IPS DF 4.7 (cell line): ENCODE measurements at regions not wholly inside any gene's neighbourhood (a gene's known extent, or its start where the extent isn't known, plus 50 kb on each side); places are given as distances from the start of the nearest gene placed in this dataset.
"Not testable (repeated sequence)": the region's sequence is repeated elsewhere in the genome, so short reads cannot be mapped to it uniquely, and the experiment has no call there.

ENCODE experiments used
- DNase-seq: peaks from one replicate; pipeline ENCODE4 v3.0.0-alpha.2; 2013; ENCODE audit warnings: low spot score; ENCODE audit errors: extremely low read depth

DNA sequence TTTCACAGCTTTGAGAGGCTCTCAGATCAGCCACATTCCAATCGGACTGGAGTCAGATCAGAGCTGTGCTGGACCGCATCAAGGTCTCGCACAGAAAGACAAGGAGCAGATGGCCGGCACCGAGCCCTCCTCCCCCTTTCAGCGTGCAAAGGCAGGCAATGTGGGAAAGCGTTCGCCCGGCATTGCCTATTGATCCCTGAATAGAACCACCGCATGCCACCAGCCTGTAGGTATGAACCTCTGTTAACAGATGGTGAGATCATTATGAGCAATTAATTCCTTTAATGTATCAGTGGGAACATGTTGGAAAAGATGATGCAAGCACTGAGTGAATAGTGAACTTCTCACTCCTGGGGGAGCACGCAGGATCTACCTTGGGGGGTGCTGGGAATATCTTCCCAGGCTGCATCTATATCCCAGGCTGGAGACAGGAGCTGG lies 117.5 kb upstream of the ID4 start:
- DNase-seq = no peak

DNA sequence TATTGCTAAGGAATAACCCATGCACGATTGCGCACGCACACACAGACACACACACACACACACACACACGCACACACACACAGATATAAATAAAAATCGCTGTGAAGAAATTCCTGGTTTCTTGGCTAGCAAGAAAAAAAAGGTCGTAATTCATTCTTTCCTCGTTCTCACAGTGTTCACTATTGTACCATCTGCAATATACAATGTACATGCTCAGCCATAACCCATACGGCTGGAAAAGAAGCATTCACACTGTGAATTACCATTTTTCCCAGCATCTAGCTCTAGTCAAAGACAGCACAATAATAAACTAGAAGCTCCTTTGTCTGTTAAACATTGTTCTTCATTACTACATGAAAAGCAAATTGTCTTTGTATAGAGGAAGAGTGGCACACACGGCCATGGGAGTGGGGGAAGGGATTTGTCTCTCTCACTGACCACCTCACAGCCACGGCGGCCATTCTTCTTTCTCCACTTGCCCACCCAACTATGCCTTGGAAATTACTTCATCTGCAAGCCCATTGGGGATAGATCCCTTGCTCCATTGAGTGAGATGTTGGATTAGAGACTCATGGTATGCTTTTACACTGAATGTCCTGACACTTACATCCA lies 115.3 kb upstream of the ID4 start:
- no peak for DNase-seq

DNA sequence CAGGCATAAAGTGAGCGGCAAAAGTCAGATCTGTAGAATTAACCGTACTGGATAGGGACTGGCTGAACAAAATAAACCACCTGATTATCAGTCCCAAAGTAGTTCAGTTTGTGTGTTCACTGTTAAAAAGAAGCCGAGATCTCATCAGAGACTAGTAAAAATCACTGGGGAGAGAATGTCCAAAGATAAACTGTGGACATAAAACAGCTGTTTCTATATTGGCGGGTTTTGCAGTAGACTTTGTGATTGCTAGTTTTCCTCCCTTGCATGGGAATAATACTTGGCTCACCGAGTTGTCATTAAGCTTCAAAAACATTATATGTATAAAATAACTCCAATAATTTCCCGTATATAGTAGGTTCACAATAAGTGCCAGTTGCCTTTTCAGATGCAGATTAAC lies 114.2 kb upstream of the ID4 start:
- DNase-seq = no peak

DNA sequence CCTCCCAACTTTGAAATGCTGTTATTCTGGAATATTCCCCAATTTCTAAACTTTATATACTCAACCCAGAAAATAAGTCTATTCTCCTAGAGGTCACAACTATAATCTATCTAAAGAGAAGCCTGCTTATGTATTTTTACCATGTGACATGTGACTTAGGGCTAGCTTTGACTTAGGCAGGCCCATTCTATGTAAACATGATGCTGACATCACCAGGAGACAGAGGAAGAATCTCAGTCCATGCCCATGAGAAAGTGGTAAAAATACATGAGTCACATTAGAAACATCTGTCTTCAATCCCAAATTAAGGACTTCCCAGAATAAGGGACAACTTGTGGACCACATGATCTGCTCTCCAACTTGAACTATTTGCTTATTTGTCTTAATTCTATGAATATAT lies 113.6 kb upstream of the ID4 start:
- DNase-seq = no peak

DNA sequence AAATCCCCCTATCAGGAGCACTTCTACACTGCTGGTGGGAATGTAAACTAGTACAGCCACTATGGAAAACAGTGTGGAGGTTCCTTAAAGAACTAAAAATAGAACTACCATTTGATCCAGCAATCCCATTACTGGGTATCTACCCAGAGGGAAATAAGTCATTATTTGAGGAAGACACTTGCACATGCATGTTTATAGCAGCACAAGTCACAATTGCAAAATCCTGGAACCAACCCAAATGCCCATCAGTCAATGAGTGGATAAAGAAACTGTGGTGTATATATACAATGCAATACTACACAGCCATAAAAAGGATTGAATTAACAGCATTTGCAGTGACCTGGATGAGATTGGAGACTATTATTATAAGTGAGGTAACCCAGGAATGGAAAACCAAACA lies 111.7 kb upstream of the ID4 start:
- not testable (repeated sequence) for DNase-seq

DNA sequence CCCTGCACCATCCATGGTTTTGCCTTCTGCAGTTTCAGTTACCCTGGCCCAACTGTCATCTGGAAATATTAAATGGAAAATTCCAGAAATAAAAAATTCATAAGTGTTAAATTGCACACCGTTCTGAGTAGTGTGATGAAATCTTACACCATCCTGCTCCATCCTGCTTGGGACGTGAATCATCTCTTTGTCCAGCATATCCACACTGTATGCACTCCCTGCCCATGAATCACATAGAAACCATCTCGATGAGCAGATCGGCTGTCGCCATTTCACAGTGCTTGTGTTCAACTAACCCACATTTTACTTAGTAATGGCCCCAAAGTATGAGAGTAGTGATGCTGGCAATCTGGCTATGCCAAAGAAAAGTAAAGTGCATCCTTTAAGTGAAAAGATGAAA lies 105.9 kb upstream of the ID4 start:
- no peak for DNase-seq

DNA sequence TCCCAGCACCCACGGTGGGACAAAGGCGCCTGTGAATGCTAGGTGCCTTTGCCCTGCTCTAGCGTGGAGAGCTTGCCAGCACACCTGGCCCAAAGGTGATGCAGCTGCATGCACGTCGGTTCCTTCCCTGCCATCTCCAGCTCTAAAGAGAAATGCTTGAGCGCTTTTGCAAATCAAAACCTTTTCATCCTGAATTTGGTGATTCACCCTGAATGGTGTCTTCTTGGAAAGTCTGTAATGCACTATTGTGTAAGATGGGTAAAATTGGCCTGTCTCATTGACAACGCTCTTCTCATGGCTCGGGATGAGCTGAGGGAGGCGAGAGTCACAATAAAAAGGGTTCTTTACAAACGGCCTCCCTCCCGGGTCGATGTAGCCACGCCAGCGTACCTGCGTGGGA lies 103.1 kb upstream of the ID4 start:
- no peak for DNase-seq

DNA sequence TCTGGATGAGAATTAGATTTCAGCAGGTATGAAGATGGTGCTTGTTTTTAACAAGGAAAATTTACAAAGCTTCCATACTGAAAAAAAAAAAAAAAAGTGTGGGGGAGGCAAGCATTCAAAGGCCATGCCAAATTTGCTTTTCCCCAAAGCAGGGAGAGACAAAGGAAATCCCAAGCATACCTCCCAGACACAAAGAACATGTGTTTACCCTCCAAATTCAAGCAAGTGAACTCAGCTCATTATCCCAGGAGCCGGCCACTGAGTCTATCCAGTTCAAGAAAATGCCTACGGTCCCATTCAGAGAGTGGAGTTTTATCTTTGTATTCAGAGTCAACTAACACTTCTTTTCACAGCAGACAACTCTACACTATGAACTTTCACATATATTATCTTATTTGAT lies 102.7 kb upstream of the ID4 start:
- DNase-seq = no peak

DNA sequence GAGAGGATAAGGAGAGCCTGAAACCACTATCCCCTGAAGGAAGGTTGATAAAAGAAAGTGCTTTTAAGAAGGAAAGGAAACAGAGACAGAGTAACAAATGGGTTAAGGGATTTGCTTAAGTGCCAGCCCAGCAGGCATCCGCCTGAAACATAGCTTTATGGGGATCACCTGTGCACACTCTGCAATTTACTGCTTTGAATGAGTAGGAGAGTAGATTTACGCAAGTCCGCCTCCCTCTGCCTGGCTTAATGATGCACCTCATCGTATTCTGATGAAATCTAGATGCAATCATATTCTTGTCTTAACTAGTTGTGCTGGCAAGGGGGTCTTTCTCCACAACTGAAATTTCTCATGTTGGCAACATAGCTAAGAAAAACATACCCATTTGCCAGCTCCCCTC lies 101.1 kb upstream of the ID4 start:
- no peak for DNase-seq

DNA sequence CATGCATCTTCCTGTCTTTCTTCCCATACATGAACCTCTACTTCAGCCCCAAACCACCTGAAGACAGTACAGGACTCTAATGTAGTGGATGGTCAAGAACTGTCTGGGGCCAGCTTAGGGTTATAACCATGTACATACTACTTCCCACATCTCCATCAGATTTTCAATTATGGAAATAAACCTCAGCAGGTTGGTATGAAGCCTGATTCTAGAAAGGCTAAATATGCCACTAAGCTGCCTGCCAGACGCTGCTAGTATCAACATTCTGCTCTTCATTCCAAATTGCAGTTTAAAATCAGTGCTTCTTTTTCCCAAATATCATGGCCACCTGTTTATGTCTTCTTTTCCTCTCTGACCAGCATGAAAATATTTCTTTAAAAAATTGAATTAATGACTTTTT lies 99.2 kb upstream of the ID4 start:
- no peak for DNase-seq

DNA sequence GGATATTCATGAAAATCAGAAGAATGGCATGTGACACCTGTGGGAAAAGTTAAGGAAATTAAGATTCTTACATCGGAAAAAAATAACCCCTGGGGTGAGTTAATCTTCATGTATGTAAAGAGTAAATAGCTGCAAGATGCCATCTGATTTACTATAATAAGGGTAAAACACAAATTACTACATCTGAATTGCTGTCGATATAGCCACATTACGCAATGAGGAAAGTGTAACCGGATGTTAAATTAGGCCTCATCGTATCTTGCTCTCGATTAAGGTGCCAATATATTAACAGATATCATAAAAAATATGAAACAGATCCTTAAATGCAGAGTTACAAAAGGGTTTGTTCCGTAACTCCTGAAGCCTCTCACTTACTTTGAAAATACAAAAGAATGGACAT lies 87.4 kb upstream of the ID4 start:
- no peak for DNase-seq

DNA sequence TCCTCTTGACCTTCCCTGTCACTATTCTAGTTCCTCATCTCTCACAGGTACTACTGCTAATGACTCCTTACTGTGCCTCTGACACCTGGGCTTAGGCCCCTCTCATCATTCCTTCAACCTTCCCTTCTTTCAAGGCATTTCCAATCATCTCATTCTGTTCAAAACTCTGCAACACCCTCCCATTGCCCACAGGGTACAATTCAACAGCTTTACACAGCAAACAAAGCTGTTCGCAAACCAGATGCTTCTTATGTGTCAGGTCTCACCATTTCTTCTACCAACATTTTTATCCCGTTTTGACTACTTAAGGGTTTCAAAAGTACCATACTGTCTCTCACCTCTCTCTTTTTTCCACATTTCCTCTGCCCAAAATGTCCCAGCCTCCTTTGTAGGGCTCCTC lies 84.4 kb upstream of the ID4 start:
- DNase-seq = no peak

DNA sequence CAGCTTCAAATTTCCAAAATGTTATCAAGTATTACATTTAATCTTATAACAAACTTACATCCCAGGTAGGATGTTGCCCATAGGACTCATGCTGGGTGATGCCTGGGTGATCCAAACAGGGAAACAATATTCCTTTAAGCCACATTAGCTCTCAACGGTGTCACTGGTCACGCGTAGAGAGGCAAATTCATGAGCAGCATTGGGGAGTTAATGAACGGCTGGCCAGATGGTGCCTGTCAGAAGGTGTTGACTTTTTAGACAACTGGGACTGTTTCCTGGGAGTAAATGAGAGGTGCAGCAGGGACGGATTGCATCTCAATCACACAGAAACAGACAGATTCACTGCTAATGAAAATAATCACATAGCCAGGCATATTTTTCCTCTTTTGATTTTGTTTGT lies 83.3 kb upstream of the ID4 start:
- DNase-seq = no peak

DNA sequence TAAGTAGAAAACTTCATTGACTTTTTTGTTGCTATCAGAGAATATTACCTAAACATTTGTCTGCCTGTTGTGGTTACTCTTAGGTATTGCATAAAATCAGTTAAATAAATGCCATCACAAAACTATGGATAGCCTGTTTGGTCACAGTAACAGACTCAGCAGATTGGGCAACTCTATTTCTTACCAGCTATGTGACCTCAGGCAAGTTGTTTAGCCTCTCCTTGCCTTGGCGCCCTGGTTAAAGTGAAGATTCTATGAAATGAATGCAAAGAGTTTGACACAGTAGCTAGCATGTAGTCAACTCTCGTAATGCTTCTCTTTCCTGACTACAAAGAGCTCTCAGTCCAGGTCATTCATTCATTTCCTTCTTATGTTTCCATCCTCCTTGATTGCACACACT lies 82.5 kb upstream of the ID4 start:
- DNase-seq = no peak

DNA sequence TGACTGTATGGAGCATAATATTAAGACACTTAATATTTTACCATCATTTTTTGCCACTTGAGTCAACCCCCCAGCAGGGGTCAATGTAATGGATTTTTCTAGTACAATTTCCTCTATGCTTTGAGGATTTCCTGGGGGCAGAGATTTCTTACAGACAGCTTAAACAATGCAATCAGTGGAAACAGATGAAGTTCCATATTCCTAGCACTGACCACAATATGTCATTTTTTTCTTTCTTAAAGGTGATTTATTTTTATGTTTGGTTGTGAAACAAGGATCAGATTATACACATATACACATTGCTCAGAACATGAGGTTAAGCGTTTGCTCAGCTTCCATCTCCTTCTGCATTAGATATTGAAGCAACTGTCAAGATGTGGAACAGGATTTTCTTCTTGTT lies 82.0 kb upstream of the ID4 start:
- no peak for DNase-seq

DNA sequence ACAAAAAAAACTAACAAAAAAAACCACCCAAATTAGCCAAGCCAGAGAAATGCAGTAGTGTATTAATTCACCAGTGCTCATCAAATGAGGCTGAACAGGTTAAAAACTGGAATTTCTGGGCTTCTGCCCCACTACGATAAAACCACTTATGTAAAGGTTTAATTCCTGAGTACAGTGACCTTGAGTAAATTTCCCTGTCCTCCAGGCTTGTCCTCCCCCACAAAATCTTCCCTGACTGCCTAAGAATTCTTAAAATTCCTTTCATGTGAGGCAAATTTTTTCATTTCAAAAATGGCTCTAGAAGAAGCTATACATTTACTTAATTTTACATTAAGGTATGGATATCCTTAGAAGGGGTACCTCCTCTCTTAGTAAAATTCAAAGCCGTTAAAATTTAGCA lies 80.1 kb upstream of the ID4 start:
- no peak for DNase-seq

DNA sequence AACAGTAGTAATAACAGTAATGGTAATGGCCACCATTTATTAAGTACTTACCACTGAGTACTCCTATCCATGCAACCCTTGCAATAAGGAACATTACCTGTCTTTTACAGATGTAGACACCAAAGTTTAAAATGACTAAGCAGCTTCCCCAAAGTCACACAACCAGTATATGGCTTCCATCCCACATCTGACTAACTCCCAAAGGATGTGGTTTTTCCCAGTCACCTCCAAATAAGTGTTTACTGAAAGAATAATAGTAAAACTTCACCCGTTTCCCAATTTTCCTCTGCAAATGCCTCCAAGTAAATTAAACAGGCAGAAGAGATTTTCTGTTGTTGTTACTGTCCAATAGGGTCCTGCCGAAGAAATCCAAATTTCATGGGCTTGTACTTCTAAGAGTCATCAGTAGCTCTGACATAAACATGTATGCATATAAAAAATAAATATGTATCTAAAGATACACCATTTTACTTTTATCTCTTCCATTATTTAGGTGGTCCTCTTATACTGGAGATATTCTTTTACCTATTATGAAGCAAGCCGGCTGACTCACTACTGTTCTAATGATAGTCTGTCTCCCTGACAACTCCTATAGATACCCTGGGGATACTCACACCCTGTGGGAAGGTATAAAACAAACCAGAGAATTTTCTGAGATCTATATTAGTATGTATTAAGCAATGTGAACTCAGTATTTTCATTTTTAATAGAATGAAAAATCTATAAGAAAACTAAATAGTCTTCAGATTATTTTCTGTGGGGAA lies 77.9 kb upstream of the ID4 start:
- DNase-seq = no peak

DNA sequence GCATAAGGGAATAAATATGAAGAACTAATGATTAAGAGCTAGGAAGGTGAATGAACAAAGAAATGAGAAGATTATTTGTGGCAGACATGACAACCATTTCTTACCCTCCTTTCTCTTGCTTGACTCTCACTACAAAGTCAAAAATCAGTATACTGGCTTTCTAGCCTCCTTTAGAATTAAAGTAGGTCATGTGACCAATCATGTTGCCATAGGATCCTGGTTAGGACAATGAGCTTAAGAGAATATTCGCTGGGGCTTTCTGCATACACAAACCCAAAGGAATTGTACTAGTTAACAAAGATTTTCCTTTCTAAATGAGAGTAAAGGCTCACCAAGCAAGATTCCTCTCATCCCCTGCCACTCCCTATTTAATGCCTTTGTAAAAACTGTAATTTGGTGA lies 76.0 kb upstream of the ID4 start:
- no peak for DNase-seq

DNA sequence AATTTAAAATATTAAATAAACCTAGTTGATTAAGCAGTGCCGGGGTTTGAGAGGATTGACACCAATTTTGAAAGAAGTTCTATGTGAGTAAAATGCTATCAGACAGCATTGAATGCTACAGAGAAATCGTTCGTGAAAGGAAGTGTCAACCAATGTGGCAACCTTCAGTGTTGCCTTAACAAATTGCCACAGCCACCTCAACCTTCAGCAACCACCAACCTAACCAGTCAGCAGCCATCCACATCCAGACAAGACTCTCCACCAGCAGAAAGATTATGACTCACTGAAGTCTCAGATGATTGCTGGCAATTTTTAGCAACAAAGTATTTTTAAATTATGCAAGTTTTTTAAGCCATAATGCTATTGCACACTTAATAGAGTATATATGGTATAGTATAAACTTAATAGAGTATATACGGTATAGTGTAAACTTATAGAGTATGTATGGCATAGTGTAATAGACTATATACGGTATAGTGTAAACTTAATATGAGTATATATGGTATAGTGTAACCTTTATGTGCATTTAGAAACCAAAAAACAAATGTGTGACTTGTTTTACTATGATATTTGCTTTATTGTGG lies 65.3 kb upstream of the ID4 start:
- DNase-seq = no peak

DNA sequence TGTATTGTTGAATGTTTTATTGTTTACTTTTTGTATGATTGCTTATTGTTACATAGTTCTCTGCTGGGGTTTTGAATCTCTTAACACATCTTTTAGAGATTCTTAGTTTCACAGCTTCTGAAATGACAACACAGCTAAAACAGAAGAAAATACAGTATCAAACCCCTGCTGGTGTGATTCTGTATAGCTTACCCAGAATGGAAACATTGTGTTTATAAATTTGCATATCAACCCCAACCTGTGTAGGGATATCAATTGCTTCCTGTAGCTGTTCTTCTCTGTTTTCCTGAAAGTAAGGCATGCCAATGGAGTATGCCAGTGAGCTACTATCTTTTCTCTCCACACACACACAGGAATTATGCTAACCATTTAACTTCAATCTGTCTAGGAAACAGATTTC lies 64.3 kb upstream of the ID4 start:
- no peak for DNase-seq

DNA sequence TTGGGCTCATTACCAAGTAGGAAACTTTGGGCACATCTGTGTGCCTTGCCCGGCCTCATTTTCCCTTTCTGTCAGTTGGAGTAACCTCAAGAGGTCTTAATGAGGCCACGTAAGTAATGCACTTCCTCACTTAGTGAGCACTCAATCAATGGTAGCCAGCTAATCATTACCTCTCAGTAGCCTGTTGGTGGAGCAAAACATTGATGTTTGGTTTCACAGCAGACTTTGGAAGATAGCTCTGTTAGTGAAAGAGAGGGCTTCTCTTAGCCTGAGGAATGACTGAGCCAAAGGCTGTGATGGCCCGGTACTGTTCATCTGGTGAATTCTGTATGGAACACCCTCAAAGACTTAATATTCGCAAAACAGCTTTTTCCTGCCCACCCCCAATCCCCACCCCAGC lies 55.9 kb upstream of the ID4 start:
- DNase-seq = no peak

DNA sequence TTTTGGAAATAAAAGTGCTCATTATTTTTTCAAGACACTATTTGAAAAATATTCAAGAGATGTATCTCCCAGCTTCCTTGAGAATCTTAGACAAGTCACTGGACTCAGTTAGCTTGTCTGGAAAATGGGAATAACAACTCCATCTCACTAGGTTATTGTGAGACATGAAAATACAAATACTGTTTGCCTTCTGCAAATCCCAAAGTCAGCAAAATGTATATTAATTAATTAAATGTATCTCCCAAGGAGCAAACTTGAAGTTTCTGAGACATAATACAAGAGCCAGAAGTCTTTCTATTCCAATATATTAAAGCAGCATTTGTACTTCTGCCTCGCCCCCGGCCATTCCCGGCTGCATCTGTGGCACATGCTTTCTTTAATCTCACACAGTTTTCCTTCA lies 54.6 kb upstream of the ID4 start:
- no peak for DNase-seq
